Stimulated activated CD8-positive, alpha-beta memory T cell treated with anti-CD3 and anti-CD28 coated beads, Interleukin-12 subunit alpha, Interleukin-12 subunit beta, amount 100 ng/mL, for 1 hour (primary cell): ENCODE measurements at regions not wholly inside any gene's neighbourhood (a gene's known extent, or its start where the extent isn't known, plus 50 kb on each side); places are given as distances from the start of the nearest gene placed in this dataset.

Experiments used
- DNase-seq: peaks from one replicate; pipeline ENCODE4 v3.0.0-alpha.2; 2020; ENCODE audit warnings: low read depth

DNA sequence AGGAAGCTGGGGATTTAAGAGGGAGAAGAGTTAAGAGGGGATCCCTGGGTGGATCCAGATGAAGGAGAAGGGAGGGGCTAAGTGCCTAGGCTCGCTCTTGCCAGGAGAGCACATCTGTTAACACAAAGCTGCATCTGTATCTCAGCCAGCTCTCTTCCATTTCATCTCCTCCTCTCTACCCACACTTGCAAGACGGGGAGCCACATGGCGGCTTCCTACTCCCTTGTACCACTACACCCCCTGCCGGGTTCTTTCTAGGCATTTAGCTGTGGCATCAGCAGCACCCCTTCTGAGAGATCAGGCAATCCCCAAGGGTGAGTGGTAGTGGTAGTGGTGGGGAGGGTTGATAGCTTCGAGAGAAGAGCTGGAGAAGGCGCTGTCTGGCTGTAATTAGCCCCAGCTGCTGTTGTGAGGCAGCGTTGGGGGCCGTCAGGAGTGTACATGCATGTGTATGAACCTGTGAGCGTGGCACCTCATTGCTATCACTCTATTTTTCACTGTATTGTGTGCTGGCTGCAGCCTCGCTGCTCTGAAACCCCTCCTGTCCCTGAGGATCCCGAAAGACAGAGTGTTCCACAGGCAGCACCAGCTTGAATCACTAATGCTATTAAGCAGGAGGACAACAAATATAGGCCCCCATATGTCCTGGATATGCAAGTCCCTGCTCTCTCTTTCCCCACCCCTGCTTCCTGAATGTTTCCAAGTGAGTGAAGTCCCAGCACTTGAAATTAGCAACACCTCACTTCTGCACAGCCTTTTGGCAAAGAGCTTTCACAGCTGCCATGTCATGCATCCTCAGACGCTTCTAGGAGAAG is 73.7 kb downstream of the RTL9 start:
- no peak for DNase-seq

DNA sequence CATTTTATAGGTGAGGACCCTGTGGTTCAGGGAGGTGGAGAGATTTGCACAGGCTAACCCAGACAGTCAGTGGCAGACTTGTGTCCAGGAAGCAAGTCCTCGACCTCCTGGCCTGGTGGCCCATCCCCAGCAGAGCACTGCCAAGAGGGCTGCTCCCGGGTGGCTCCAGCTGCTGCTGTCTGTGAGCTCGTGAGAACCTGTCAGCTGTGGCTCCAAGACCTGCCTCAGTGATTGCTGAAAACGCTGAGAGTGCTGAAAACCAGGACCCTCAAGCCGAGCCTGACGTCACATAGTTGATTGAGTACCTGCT is 74.2 kb downstream of the RTL9 start:
- DNase-seq = no peak

DNA sequence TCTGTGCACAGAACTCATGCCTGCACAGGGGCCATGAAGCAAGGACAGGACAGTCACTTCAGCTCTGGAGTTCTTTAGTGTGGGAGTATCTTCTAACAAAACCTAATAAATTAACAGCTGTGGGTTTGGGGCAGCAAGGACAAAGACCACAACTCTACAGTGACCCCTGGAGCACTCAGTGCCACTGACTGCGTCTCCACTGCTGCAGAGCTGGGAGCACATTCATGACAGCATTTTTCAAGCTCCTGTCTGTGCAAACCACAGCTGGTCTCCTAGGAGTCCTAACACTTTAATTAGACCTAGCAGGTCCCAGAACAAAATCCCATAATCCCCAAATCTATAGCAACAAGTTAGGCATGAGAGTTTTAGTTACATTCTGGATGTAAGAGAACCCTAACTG is 76.5 kb downstream of the RTL9 start:
- DNase-seq = no peak

DNA sequence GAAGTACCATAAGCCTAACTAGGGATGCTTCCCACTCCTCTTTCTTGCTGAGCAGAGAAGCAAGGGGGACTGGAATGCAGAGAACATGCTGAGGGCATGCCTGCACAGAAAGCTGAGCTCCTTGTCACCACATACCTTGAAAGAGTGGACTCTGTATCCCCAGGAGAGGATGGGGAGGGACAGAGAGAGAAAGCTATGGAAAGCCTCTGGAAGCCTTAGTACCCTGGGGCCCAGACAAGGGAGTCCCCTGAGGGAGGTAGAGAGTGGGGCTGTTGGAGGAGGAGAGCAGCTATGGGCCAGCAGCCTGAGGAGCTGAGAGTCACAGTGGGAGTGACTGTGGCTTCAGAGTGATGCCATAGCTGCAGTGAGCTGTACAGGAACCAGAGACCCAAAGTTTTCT is 77.9 kb downstream of the RTL9 start:
- DNase-seq = no peak

DNA sequence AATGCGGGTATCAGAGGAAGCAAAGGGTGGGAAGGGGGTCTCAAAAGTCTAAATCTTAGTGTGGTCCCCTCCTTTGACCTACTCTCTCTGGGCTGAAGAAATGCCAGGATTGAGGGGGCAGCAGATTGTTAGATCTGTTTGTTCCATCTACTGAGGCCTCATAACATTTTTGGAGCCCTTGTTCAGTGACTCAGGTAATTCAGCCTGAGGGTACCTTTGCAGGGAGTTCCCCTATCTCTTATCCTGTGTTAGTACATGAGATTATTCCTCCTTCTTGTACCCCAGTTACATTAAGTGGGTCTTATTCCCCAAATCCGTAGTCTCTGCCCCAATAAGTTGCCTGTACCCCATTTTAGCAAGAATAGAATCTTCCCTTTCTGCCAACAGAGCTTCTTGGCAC is 79.0 kb downstream of the RTL9 start:
- DNase-seq = no peak

DNA sequence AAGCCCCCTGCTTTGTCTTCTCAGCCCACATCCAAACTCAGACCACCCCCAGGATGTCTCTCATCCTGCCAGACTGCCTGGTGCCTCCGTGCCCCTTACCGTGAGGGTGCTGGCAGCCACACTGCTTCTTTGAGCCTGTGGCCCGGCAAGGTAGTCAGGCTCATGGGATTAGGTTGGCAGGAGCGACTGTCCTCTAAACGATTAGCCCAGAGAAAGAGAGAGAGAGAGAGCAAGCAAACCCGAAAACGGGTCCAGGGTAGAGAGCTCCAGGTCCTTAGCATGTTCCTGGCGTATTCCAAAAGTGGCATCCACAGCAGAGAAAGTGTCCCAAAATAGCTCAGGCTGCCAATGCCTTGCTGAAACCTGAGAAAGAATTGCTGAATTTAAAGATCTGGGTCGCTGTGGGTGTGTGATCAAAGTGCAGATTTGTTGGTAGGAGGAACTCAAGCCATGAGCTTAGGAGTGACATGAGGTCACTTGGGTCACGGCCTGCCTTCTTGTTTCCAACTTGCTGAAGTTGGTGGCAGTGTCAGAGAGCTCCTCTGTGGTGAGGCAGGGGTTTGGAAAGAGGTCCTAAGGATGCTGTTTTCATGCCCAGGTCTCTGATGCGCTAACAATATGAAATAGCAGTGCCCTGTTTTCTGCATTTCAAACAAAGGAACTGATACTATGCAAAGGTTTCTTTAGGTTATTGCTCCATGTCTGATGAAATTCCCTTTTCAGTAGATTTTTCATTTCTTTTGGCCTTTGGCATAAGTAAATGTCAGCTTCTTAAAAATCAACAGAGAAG is 81.6 kb downstream of the RTL9 start:
- DNase-seq = no peak

DNA sequence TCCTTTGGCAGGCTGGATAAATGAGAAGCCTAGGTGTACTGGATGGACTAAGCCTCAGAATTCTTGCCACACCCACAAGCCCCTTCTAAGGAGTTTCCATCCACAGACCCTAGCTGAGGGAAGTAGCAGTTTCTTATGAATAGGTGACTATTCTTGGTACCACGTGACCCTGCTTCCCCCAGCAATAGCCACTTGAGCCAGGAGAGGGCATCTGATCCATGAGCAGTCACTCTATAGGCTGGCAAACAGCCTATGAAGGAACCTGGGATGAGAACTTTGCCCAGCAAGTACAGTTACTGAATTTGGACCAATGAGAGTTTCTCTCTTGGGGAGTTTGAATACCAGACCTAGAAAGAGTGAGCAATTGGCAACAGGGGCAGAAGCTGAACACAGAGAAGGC is 84.0 kb downstream of the RTL9 start:
- DNase-seq = no peak

DNA sequence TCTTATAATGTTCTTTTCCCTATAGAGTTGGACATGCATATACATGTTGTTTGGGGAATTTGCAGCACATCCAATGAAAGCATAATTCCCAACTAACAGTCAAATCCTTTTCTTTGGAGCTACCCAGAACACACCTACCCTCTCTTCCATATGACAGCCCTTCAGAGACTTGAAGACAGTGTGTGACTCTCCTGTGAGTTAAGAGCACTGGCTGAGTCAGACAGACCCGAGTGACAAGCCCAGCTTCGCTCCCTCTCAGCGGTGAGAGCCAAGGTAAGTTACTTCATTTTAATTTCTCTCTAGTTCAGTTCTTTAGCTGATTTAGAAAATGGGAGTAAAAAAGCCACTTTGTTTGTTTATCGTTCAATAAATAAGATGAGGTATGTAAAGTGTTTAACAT is 86.3 kb downstream of the RTL9 start:
- DNase-seq = no peak

DNA sequence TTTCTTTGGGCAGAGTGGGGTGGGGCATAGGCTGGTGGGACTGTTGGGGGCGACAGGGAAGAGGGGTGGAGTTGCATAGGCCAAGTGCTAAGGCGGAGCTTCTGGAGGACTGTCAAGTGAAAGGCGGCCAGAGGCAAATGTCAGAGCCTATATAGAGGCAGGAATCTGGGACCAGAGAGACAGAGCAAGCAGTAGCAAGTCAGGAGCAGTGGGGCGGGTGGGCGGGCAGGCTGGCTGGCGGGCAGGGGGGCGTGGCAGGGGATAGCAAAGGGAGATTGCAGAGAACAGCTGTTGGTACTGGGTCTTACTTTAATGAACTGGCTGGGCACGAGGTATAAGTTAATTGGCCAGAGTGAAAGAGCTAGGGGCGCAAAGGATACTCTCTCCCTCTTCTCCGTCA is 89.8 kb downstream of the RTL9 start:
- DNase-seq = no peak

DNA sequence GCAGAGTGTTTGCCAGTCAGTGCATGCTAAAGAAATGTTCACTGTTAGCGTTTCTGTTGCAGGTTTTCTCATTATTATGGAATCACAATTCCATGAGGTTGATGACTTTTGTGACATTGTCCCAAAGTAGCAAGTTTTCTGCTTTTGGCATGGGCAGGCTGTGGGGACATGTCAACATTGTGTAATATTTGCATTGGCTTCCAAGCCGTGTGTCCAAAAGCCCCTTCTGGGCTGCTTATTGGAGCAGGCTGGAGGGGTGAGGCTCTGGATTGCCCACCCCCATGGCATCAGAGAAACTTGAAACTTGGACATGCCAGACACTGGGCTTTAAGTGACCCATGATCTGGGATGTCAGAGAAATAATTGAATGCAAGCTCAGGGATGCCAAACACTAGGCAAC is 90.7 kb downstream of the RTL9 start:
- DNase-seq = no peak

DNA sequence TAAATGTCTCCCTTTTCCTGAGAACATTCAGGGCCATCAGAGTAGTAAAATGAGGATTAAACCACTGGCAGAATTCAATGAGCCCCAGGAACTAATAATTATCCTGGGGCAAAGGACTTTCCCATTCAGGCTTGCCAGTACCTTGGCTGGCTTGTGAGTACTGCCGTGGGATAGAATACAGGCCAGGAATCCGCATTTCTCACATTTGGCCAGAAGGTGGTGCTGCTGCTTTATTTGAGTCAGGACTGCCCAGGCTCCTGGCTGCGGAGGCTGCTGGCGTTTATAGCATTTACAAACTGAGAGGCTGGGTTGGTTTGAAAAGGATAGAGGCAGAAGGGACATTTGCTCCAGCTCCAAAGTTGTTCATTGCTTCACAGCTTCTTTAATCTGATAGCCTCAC is 91.4 kb downstream of the RTL9 start:
- peak; percentile 20 for DNase-seq

DNA sequence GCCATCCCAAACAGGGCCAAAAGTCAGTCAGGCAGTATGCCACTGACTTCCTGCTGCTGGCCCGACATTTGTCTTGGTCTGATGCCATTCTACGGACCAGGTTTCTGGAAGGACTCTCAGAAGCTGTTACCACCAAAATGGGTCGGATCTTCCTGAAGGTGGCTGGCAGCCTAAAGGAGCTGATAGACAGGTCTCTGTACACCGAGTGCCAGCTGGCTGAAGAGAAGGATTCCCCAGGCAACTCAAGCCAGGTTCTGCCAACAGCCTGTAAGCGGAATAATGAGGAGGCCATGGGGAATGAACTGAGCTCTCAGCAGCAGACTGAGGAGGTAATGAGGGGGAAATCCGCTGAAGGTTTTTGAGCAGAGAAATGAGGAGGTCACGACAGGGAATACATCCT is 95.7 kb downstream of the RTL9 start:
- no peak for DNase-seq

DNA sequence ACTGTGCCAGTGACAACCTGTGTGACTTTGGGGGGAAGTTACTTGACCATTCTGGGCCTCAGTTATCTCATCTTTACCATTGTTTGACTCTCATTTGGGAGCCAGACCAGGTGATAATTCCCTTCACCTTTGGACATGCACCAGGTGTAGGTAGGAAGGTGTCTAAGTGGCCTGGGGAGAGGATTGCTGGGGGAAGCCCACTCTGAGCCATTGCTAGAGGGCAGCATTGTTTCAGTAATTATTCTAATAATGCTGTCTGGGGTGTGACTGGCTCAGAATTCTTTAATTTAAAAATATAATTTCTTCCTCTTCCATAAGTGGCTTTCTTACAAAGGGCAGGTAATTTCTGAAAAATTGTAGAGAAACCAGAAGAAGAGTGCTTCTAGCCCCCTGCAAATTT is 104.3 kb downstream of the RTL9 start:
- DNase-seq = no peak

DNA sequence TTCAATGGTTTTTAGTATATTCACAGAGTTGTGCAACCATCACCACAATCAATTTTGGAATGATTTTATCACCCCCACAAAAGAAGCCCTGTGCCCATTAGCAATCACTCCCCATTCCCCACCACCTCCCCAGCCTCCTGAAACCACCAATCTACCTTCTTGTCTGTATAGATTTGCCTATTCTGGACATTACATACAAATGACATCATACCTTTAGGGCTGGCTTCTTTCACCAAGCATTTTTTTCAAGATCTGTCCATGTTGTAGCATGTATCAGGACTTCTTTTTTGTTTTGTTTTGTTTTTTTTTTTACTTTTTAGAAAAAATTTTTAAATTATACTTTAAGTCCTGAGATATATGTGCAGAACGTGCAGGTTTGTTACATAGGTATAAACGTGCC is 108.1 kb downstream of the RTL9 start:
- no peak for DNase-seq

DNA sequence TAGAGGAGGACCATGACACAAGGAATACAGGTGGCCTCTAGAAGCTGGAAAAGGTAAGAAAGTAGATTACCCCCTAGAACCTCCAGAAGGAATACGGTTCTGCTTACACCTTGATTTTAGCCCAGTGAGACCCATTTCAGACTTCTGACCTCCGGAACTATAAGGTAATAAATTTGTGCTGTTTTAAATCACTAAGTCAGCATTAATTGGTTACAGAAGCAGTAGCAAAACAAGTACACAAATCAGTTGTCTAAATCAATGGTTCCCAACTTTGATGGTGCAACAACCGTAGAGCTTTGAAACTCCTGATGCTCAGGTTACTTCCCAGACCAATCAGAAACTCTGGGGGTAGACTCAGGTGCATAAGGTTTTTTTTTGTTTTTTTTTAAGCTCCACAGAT is 113.6 kb downstream of the RTL9 start:
- no peak for DNase-seq

DNA sequence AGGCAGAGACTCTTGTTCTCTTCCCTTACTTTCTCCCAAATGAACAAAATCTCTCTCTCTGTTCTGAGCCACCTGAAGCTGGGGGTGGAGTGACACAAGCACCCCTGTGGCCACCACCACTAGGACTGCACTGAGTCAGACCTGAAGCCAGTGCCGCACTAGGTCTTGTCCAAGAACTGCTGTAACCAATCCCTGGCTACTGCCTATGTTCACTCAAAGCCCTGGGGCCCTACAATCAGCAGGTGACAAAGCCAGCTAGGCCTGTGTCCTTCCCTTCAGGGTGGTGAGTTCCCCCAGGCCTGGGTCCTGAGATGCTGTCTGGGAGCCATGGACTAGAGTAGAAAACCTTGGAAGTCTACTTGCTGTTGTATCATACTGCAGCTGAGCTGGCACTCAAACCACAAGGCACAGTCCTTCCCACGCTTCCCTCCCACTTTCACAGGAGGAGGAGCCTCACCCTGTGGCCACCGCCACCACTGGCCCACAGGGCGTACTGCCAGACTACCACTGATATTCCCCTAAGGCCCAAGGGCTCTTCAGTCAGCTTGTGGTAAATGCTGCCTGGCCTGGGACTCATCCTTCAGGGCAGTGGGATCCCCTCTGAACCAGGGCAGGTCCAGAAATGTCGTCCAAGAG is 119.1 kb downstream of the RTL9 start:
- DNase-seq = no peak

DNA sequence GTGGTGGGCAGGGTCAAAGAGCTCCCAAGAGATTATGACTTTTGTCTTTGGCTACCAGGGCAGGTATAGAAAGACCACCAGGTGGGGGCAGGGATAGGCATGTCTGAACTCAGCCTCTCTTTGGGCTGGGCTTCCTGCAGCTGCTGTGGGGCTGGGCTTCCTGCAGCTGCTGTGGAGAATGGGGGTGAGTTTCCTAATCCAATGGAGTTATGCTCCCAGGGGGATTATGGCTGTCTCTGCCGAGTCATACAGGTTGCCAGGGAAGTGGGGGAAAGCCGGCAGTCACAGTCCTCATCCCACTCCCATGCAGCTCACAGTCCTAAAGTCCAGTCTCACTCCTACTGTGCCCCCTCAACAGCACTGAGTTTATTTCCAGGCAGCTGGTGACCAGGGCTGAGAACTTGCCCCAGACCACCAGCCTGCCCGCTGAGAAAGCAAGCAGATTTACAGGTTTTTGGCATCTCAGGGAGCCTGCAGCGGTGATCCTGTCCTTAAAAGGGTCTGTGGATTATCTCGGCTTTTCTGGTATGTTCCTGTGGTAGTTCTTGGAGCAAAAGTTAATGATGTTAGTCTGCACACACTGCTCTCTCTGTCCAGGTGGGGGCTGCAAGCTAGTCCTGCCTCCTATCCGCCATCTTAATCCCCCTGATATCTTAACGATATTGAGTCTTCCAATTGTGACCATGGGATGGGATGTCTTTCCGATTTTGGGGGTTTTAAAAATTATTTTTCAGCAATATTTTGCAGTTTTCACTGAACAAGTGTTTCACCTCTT is 133.4 kb downstream of the RTL9 start:
- no peak for DNase-seq

DNA sequence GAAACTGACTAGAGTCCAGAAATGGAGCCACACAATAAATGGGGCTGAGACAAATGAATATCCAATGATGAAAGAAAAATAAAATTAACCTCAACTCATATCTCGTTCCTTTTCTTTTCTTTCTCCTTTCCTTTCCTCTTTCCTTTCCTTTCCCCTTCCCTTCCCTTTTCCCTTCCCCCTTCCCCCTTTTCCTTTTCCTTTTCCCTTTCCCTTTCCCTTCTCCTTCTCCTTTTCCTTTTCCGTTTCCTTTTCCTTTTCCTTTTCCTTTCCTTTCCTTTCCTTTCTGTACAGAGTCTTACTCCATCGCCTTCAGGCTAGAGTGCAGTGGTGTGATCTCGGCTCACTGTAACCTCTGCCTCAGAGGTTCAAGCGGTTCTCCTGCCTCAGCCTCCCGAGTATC is 146.3 kb downstream of the RTL9 start:
- DNase-seq = no peak

DNA sequence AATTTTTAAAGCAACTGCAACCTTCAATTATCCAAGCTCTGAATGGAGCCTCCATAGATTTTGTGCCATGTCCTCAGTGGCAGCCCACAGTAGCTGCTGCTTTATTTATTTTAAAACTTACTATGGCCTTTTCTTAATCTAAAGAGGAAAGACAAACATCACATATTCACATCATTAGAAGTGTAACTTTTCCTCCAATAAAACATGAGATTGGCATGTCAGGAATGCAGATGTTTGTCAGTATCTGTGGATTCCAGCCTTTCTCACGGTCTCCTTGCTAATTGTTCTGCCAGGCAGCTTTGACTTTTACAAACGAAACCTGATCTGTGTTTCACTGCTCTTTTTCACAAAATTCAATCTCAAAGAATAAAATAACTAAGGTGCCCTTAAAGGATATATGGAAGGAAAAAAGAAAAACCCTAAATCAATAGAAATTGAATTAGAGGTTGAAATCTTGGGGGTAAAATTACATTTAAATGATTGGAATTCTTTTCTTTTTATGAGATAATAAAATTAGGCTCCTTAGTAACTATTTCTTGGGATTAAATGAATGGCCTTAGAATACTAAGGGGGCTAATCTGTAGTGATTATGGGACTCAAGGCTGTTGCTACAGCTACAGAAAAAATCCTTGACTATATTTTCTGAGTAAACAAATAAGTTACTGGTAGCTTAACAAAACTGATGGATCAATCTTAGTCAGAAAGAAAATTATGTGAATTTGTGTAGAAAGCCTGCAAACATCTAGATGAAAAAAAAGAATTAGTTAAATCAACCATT is 151.3 kb downstream of the RTL9 start:
- no peak for DNase-seq

DNA sequence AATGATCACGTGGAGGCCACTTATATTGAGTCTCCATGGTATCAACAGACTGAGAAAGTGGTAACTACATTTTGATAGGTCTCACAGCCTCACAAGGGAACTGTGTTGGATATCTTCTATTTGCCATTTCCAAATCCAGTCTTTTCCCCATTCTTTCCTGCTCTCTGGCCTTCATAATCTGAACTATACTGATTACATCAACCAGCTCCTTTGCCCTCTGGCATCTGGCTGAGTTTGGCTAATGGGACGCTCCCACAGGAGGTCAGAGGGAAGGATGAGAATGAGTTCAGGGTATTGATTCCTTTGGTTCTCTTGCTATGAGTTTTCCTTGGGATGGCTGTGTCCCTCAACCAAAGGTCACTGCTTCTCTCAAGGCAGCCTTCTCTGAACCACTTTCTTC is 152.6 kb downstream of the RTL9 start:
- DNase-seq = no peak

DNA sequence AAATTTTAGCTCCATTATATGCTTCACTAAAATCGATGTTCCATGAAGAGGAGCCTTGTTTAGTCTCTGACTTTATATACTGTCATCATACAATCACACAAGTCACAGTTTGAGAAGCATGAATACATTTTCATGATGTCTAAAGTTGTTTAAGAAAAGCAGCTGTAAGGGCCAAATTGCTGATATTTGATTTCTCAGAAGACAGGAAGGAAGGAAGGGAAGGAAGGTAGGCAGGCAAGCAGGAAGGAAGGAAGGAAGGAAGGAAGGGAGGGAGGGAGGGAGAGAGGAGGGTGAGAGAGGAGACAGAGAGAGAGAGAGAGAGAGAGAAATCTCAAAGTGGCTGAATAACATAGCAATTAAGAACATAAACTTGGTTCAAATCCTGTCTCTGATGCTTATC is 153.7 kb downstream of the RTL9 start:
- no peak for DNase-seq

DNA sequence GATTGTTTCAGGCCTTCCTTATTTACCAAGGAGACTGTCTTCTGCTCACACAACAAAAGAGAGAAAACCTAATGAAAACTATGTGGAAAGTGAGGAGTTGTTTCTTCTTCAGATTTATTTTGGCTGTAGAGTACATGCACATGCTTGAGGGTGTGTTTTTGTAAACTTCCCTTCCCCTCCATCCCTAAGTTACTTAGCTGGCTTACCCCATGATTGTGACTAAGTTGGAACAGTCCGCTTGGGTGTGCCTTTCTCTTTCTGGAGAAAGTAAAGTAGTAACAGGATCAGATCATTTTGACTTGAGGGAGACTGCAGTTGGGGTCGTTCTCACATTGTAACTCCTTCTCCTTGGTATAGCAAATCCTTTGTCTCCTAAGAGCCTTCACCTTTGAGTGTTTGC is 155.9 kb downstream of the RTL9 start:
- DNase-seq = no peak
